HG02840 (cell line): ENCODE measurements at regions not wholly inside any gene's neighbourhood (a gene's known extent, or its start where the extent isn't known, plus 50 kb on each side); places are given as distances from the start of the nearest gene placed in this dataset.
"Not testable (repeated sequence)": the region's sequence is repeated elsewhere in the genome, so short reads cannot be mapped to it uniquely, and the experiment has no call there.

Experiments
- ATAC-seq: cut with Tn5 transposase; IDR thresholded peaks from one replicate; pipeline ENCODE4 v1.9.1; 2021; ENCODE audit warnings: mild to moderate bottlenecking, moderate library complexity, moderate number of reproducible peaks; ENCODE audit not compliant: unreplicated experiment, low FRiP score

DNA sequence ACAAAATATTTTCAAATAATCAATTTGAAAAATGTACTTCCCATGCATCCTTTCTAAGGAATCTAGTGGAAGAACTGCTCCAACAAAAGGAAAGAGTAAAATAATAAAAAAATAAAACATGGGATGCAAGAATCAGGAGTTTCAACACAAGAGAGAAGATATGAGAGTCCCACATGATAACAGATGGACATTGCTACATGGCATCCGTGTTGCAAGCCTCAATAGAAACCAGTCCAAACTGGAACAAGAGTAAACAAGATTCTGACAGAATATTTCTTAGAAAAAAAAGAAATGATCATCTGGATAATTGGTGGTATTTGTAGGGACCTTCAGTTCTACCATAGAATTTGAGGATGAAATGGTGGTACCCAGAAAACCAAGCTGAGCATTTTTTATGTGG, 186.8 kb downstream of the FRK start:
- ATAC-seq = no peak

DNA sequence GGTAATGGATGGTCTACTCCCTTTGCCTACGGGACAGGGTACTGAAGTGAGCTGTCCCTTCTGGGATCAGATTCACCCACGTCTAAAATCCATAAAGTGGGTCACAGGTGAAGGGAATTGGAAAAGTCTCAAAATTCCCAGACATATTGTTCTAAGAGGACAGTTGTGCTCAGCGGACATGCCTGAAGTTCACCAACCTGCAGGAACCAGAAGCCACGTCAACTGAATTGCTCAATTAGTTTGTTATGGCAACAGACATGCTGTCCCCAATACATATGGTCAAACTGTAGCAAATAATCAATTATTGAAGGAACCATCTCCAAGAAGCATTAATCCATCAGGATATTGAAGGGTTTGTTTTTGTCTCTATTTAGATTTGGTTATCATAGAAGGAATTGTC, 190.2 kb downstream of the FRK start:
- no peak for ATAC-seq

DNA sequence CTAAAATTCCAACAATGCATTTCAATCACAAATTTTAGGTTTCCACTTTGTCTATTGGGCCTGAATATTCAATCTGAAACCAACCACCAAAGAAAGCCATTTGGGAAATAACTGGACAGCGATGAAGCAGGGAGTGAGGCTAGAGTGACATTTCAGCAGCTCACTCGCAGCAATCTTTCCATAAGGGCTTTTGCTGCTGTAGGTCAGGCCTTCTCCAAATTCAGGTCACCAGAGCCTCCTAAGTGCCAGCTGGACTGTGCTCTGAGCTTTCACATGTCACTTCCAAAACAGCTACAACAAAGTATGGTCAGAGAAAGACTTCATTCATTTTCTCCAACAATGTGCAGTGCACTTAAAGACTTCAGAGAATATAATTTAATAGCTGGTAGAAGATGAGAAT, 194.8 kb downstream of the FRK start:
- no peak for ATAC-seq

DNA sequence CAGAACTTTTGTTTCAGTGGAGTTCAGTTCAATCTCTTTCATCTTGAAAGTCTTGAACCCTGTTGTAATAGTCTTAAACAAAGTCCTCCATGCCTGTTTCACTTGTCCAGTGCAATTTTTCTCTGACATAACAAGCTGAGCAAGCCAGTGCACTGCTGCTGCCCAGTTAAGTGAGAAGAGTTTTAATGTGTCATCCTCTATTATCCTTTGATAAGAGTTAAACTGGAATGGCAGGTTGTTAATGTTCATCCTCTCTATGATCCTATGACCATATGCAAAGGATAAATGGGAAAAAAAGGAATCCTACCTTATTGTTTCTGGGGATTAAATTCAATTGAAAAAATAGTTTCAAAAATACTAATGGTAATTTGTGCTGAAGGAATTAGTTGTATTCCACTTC, 197.5 kb downstream of the FRK start:
- ATAC-seq = no peak

DNA sequence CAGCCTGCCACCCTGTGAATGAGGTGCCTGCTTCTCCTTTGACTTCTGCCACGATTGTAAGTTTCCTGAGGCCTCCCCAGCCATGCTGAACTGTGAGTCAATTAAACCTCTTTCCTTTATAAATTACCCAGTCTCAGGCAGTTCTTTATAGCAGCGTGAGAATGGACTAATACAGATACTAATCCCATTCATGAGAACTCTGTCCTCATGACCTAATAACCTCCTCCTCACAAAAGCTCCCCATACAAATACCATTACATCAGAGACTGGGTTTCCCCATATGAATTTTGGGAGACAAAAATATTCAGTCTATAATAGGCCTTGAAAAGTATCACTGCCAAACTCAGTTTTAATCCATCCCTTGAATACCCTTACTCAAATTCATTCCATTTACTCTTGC, 199.0 kb downstream of the FRK start:
- not testable (repeated sequence) for ATAC-seq

- ATAC-seq = not testable (repeated sequence)
These were observed 201.1 kb downstream of the FRK start for GRCh38 chr6:115859577-115859976.

DNA sequence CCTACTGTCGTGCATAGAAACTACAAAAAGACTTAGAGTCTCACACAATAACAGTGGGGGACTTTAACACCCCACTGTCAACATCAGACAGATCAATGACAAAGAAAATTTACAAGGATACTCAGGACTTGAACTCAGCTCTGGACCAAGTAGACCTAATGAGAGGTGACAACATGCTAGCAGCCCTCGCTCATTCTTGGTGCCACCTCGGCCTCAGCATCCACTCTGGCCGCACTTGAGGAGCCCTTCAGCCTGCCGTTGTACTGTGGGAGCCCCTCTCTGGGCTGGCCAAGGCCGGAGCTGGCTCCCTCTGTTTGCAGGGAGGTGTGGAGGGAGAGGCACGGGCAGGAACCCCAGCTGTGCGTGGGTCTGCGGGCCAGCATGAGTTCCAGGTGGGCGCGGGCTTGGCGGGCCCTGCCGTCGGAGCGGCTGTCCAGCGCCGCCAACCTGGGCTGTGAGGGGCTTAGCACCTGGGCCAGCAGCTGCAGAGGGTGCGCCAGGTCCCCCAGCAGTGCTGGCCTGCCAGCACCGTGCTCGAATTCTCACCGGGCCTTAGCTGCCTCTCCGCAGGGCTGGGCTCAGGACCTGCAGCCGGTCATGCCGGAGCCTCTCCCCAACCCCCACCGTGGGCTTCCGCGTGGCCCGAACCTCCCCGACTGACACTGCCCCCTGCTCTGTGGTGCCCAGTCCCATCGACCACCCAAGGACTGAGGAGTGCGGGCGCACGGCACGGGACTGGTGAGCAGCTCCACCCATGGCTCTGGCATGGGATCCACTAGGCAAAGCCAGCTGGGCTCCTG, 205.6 kb downstream of the FRK start:
- no peak for ATAC-seq

DNA sequence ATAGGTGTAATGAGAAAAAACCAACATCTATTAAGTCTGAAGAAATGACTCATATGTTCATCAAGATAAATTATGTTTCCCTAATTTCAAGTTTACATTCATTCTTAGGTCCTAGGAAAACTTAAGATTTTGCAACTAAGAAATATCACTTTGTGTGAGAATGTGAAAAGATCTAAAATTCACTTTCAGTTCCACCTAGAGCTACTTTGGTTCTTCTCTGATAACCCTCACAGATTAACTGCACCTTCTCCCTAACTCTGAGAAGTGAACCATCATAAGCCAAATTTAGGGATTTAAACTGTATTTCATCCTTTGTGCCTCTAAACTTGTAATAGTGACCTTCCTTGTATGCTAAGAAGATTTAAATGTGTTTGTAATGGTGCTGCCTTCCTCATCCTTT, 213.0 kb downstream of the FRK start:
- no peak for ATAC-seq

DNA sequence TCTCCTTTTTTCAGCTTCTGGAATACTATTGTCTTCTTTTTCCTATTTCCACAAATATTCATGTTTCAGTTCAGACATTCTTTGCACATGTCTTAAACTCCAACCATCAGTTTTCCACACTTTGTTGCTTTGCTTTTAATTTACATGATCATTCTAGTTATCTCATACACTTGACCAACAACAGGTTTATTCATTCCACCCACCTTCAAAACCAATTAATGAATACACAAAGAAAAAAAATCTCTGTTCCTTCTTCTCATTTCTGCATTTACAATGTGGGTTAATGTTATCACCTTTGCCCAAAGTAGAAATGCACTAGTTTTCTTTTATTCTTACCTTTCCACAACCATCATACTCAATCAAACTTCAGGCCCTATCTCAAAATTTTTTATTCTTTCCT, 216.7 kb downstream of the FRK start:
- ATAC-seq = no peak

GRCh38 chr6:115842338-115842737, 218.4 kb downstream of the FRK start:
- ATAC-seq = no peak

DNA sequence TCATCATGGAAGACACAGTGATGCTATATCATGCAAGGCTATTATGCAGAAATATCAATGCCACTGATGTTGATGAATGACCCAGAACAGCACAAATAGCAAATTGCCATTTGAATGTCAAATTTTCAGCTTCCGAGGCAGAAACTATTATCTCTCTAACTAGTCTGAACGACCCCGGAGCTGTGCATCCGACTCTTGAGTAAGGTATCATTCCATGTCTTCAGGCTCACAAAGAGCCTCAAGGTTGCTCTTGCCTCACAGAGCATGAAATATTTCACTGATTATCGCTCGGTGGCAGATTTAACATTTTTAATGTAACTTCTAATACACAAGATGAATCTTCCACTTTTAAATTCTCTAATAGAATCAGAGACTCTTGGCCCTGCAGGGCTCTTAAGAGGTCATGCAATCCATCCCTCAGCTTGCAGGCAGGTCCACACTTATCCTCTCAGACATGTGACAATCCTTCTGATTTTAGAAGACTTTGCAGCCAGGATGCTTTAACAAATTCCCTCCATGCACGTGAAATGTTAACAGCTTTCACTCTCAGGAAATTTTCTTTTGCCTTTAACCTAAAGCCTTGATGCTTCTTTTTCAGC, 221.0 kb downstream of the FRK start:
- no peak for ATAC-seq

DNA sequence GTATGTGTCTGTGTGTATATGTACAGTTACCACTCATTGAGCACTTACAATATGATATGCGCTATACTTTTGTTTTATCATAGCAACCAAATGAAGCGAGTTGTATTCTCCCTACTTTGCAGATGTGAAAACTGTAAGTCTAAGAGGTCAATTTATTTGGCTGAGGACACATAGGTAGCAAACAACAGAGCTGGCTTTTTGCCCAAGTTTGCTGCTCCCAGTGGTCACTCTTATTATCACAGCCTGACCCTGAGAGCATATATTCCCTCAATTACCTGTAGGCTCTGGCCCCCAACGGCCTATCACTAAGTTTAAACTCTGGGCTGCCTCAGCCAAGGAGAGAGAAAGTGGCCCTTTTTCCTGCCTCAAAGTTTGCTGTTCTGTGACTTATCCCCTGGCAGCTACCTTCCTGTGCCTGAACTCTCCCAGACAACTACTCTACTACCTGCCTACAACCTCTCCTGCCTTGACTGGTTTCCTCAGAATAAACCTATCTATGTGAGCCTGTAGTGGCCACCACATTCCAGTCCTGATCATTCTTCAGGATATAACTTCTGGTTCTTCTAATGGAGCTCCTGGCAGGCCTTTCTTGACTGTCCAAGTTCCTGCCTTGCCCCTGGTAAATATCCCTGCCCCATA, 221.8 kb downstream of the FRK start:
- ATAC-seq = peak; percentile 83

DNA sequence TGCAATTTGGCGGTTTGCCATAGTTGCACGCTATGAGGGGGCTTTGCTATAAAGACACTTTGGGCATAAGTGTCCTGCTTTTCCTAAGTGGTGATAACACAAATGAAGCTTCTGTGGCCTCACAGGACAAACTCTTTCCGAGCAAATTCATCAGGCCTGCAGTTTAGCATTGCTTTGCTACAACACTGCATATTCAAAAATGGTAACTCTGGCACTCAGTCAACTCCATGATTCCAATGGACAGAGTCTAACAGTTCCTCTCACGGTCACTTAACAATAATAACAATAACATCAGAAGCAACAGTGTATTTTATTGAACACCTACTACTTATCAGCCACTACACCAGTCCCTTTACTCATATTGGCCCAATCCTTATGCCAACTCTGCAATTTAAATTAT, 222.5 kb downstream of the FRK start:
- no peak for ATAC-seq

GRCh38 chr6:115836374-115836773, 224.3 kb downstream of the FRK start:
- ATAC-seq = not testable (repeated sequence)

GRCh38 chr6:115835314-115835713, 225.4 kb downstream of the FRK start:
- ATAC-seq = no peak

DNA sequence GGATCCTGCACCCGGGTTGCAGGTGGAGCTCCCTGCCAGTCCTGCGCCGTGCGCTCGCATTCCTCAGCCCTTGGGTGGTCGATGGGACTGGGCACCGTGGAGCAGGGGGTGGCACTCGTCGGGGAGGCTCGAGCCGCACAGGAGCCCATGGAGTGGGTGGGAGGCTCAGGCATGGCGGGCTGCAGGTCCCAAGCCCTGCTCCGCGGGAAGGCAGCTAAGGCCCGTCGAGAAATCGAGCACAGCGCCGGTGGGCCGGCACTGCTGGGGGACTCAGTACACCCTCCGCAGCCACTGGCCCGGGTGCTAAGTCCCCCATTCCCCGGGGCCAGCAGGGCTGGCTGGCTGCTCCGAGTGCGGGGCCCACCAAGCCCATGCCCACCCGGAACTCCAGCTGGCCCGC, 226.1 kb downstream of the FRK start:
- not testable (repeated sequence) for ATAC-seq

DNA sequence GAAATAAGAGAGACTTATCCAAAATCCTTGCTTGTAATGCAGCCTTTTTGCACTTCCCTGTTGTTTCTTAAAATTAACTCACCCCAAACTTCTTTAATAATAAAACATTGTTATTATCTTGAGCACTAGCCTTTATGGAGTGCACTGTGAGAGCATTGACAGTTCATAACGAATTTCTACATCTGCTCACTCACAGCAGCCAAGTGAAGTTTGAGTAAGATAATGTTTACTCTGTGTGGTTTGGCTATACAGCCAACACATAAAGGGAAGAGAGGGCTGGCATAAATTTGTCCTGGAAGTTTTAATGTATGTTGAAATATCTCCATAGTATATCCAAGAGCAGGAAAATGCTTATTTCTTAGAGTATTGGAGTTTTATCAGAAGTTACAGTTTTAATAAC, 227.9 kb downstream of the FRK start:
- no peak for ATAC-seq

GRCh38 chr6:115832186-115832585, 228.5 kb downstream of the FRK start:
- ATAC-seq = no peak

DNA sequence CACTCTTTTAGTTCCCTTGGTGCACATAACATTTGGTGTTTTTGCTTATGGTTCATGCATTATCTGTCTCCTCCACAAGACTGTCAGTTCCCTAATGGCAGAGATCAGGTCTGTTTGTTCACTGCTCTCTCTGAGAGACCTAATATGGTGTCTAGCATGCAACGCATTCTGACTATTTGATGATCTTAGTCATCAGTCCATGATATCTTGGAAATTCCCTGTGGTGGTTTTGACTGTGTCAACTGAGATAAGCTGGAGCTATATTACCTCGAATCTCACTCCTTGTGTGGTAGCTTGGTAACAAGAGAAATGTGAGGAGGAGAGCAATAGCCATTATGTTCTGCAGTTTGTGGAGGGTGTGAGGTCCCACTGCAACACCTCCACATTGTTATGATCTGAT, 229.8 kb downstream of the FRK start:
- no peak for ATAC-seq

DNA sequence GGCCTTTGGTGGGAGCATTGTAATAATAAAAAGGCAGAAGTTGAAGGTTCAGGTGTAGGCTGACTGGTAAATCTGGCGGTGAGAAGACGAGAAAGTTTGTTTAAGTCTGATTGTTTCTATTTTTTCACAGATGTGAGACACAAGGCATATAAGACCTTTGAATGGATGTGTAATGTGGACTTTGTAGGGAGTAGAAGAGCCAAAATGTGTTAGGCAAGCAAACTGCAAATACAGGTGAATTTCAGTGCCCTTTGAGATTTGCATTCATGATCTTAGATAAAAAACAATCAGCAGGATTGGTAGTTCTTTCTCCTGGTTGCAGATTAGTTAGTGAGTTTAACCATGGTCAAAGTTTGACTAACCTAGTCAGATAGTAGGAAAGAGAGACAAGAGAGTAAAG, 238.9 kb downstream of the FRK start:
- ATAC-seq = no peak

GRCh38 chr6:115819506-115819905, 241.2 kb downstream of the FRK start:
- ATAC-seq = no peak

GRCh38 chr6:115817161-115817560, 243.5 kb downstream of the FRK start:
- no peak for ATAC-seq
